ENCODE measurements at regions not wholly inside any gene's neighbourhood (a gene's known extent, or its start where the extent isn't known, plus 50 kb on each side); places are given as distances from the start of the nearest gene placed in this dataset.

- WGBS, 5 donors: 53 to 61% (median 57%) methylated on average over 7 of the region's 7 CpGs
- intact Hi-C loops (cut with DNase I; ENCODE audit: low total_unique reads): no loop called here
- no peak for DNase-seq
- TF ChIP-seq POLR2AphosphoS5 (IDR thresholded peaks at IDR 0.05): no peak
- no peak for TF ChIP-seq EP300 (IDR thresholded peaks at IDR 0.05)
- no peak for TF ChIP-seq POLR2A (IDR thresholded peaks at IDR 0.05)
- no peak for TF ChIP-seq CTCF (IDR thresholded peaks at IDR 0.05)
- Histone ChIP-seq H3K27me3 (no peaks in the 10 kb centered on the region), H3K4me3 (no peak overlapping the region), H3K9me3 (no peaks in the 10 kb centered on the region), H3K27ac (peak overlapping the region in 3 of 5 donors; percentile 6 to 60 (median 48)), H3K4me1 (peaks cover 7 to 13% (median 10%) of the 10 kb centered on the region in 4 donors), H3K36me3 (no peaks in the 10 kb centered on the region)
Observed at GRCh38 chr1:227424159-227424680, 105.9 kb upstream of the CDC42BPA start.

GRCh38 chr1:227422581-227422980 is 104.3 kb upstream of the CDC42BPA start:
- no peak for DNase-seq
- Histone ChIP-seq H3K36me3 (no peaks in the 10 kb centered on the region), H3K9me3 (no peaks in the 10 kb centered on the region), H3K4me1 (peaks cover 0 to 5% (median 0%) of the 10 kb centered on the region in 4 donors), H3K27me3 (no peaks in the 10 kb centered on the region), H3K27ac (no peak overlapping the region), H3K4me3 (no peak overlapping the region)
- intact Hi-C loops (cut with DNase I; ENCODE audit: low total_unique reads): no loop called here
- WGBS, 5 donors: 86 to 92% (median 91%) methylated on average over 2 of the region's 2 CpGs
- TF ChIP-seq POLR2AphosphoS5 (IDR thresholded peaks at IDR 0.05) (no peak), EP300 (IDR thresholded peaks at IDR 0.05) (no peak), POLR2A (IDR thresholded peaks at IDR 0.05) (no peak), CTCF (IDR thresholded peaks at IDR 0.05) (no peak)

- Histone ChIP-seq H3K27me3 (no peaks in the 10 kb centered on the region), H3K36me3 (no peaks in the 10 kb centered on the region), H3K4me1 (peaks cover 0 to 5% (median 0%) of the 10 kb centered on the region in 4 donors), H3K9me3 (no peaks in the 10 kb centered on the region), H3K4me3 (no peak overlapping the region), H3K27ac (no peak overlapping the region)
- intact Hi-C loops (cut with DNase I; ENCODE audit: low total_unique reads): no loop called here
- WGBS, 5 donors: 93 to 95% (median 93%) methylated on average over 5 of the region's 5 CpGs
- TF ChIP-seq POLR2AphosphoS5 (IDR thresholded peaks at IDR 0.05): no peak
- TF ChIP-seq CTCF (IDR thresholded peaks at IDR 0.05): no peak
- no peak for TF ChIP-seq POLR2A (IDR thresholded peaks at IDR 0.05)
- no peak for DNase-seq
Observed at GRCh38 chr1:227420147-227420546, 101.9 kb upstream of the CDC42BPA start.

GRCh38 chr1:227417756-227418480 is 99.6 kb upstream of the CDC42BPA start:
- H3K27me3 ChIP-seq: no peaks in the 10 kb centered on the region
- no peaks in the 10 kb centered on the region for H3K9me3 ChIP-seq
- H3K4me1 ChIP-seq: no peaks in the 10 kb centered on the region
- no peak overlapping the region for H3K4me3 ChIP-seq
- no peak overlapping the region for H3K27ac ChIP-seq
- H3K36me3 ChIP-seq: no peaks in the 10 kb centered on the region
- intact Hi-C loops (cut with DNase I; ENCODE audit: low total_unique reads): no loop called here
- 72 to 83% (median 77%) methylated on average over 2 of the region's 2 CpGs for WGBS, 5 donors
- TF ChIP-seq POLR2AphosphoS5 (IDR thresholded peaks at IDR 0.05): no peak
- no peak for TF ChIP-seq EP300 (IDR thresholded peaks at IDR 0.05)
- TF ChIP-seq CTCF (IDR thresholded peaks at IDR 0.05): no peak
- TF ChIP-seq POLR2A (IDR thresholded peaks at IDR 0.05): no peak
- no peak for DNase-seq

Data from stomach (tissue), 8 donors.